GM23338 (cell line): ENCODE measurements at regions not wholly inside any gene's neighbourhood (a gene's known extent, or its start where the extent isn't known, plus 50 kb on each side); places are given as distances from the start of the nearest gene placed in this dataset.

Source experiments
- ATAC-seq: fragments of 200-7000 bp; cut with Tn5 transposase; 3 replicates; pipeline ENCODE4 v1.9.1; 2020
- DNase-seq: peaks from one replicate; pipeline ENCODE4 v3.0.0-alpha.2; 2015; ENCODE audit warnings: low spot score
- H2AFZ ChIP-seq: fragments of 200-600 bp; sonication (generic); 2 replicates; pipeline ENCODE4 v1.8.0; 2016; ENCODE audit warnings: antibody characterized with exemption, mild to moderate bottlenecking, moderate library complexity
- H3F3A ChIP-seq: fragments of 200-600 bp; sonication (generic); replicated peaks from 2 replicates; pipeline ENCODE4 v1.8.0; 2017; ENCODE audit warnings: antibody characterized with exemption, mixed run types, low read depth
- H3K27ac ChIP-seq: fragments of 200-600 bp; sonication (generic); 2 replicates; pipeline ENCODE4 v1.6.1; 2016; ENCODE audit warnings: low read depth
- H3K27me3 ChIP-seq: fragments of 200-600 bp; sonication (generic); 2 replicates; pipeline ENCODE4 v1.8.0; 2016; ENCODE audit warnings: mild to moderate bottlenecking, mixed run types, moderate library complexity; ENCODE audit not compliant: insufficient read depth
- H3K36me3 ChIP-seq: fragments of 200-600 bp; sonication (generic); 2 replicates; pipeline ENCODE4 v1.8.0; 2016; ENCODE audit warnings: mild to moderate bottlenecking; ENCODE audit not compliant: insufficient read depth
- H3K4me1 ChIP-seq: fragments of 200-600 bp; sonication (generic); 2 replicates; pipeline ENCODE4 v1.8.0; 2016; ENCODE audit warnings: mild to moderate bottlenecking, moderate library complexity; ENCODE audit not compliant: insufficient read depth
- H3K4me2 ChIP-seq: fragments of 200-600 bp; sonication (generic); 2 replicates; pipeline ENCODE4 v1.7.1; 2017; ENCODE audit warnings: mixed run types
- H3K4me3 ChIP-seq: fragments of 200-600 bp; sonication (generic); 2 replicates; pipeline ENCODE4 v1.6.1; 2016; ENCODE audit warnings: mixed run types
- H3K79me2 ChIP-seq: fragments of 200-600 bp; sonication (generic); replicated peaks from 2 replicates; pipeline ENCODE4 v1.8.0; 2017; ENCODE audit warnings: mild to moderate bottlenecking; ENCODE audit not compliant: insufficient read depth
- H3K9me2 ChIP-seq: fragments of 200-600 bp; sonication (generic); 2 replicates; pipeline ENCODE4 v1.8.0; 2017; ENCODE audit not compliant: insufficient read depth
- H4K20me1 ChIP-seq: fragments of 200-600 bp; sonication (generic); replicated peaks from 2 replicates; pipeline ENCODE4 v1.8.0; 2017; ENCODE audit warnings: mild to moderate bottlenecking; ENCODE audit not compliant: insufficient read depth
- H3K27ac Mint-ChIP-seq: 2 replicates; pipeline ENCODE4 v1.8.0; 2020; ENCODE audit warnings: inconsistent platforms, mild to moderate bottlenecking, moderate library complexity, mixed read lengths
- H3K27me3 Mint-ChIP-seq: 3 replicates; pipeline ENCODE4 v1.8.0; 2022; ENCODE audit warnings: low read depth, mild to moderate bottlenecking, moderate library complexity, mixed read lengths, inconsistent platforms; ENCODE audit not compliant: insufficient read depth, poor library complexity
- H3K36me3 Mint-ChIP-seq: 3 replicates; pipeline ENCODE4 v1.8.0; 2021; ENCODE audit warnings: low read depth, mild to moderate bottlenecking, inconsistent platforms, moderate library complexity, mixed read lengths
- H3K4me1 Mint-ChIP-seq: 3 replicates; pipeline ENCODE4 v1.8.0; 2020; ENCODE audit warnings: mild to moderate bottlenecking, inconsistent platforms, mixed read lengths
- H3K4me3 Mint-ChIP-seq: 3 replicates; pipeline ENCODE4 v1.8.0; 2021; ENCODE audit warnings: moderate library complexity, mild to moderate bottlenecking, inconsistent platforms, mixed read lengths
- H3K9me3 Mint-ChIP-seq: 3 replicates; pipeline ENCODE4 v1.8.0; 2020; ENCODE audit warnings: moderate library complexity, mild to moderate bottlenecking, inconsistent platforms, mixed read lengths
- CREB1 ChIP-seq: fragments of 250-450 bp; sonication (Bioruptor Pico); IDR thresholded peaks from 2 replicates; pipeline ENCODE4 v1.5.0; 2020; ENCODE audit warnings: low read depth, mild to moderate bottlenecking, moderate library complexity
- EZH2 ChIP-seq: fragments of 200-600 bp; sonication (generic); IDR thresholded peaks from one replicate; pipeline ENCODE4 v1.8.0; 2017; ENCODE audit warnings: antibody characterized with exemption, mild to moderate bottlenecking, low read depth; ENCODE audit not compliant: unreplicated experiment
- EZH2phosphoT487 ChIP-seq: fragments of 200-600 bp; sonication (generic); IDR thresholded peaks from one replicate; pipeline ENCODE4 v1.8.1; 2018; ENCODE audit warnings: antibody characterized with exemption; ENCODE audit not compliant: unreplicated experiment
- JUNB ChIP-seq: IDR thresholded peaks from one replicate; pipeline ENCODE4 v1.6.1; 2016; ENCODE audit warnings: antibody characterized with exemption; ENCODE audit not compliant: unreplicated experiment
- POLR2AphosphoS5 ChIP-seq: IDR thresholded peaks from 2 replicates; pipeline ENCODE4 v1.6.1; 2016; ENCODE audit warnings: antibody characterized with exemption, low read depth
- STAT1 ChIP-seq: IDR thresholded peaks from one replicate; pipeline ENCODE4 v1.6.1; 2016; ENCODE audit warnings: antibody characterized with exemption; ENCODE audit not compliant: unreplicated experiment
- ZNF114 ChIP-seq: fragments of 250-450 bp; sonication (Bioruptor Pico); IDR thresholded peaks from 2 replicates; pipeline ENCODE4 v1.5.0; 2020; ENCODE audit warnings: mild to moderate bottlenecking, moderate library complexity
- ZNF331 ChIP-seq: fragments of 250-450 bp; sonication (Bioruptor Pico); IDR thresholded peaks from 2 replicates; pipeline ENCODE4 v1.5.0; 2020; ENCODE audit warnings: low read depth, mild to moderate bottlenecking, moderate library complexity
- TF ChIP-seq, protein P1 (sequence below), 2 experiments: fragments of 200-600 bp in 1 of 2; sonication (generic) in 1 of 2; conservative IDR thresholded peaks; 2 replicates each; pipeline versions ENCODE4 v1.5.1 to v1.6.1; 2016 to 2017; ENCODE audit warnings: antibody characterized with exemption in 2 of 2, low read depth in 2 of 2, mild to moderate bottlenecking in 2 of 2, moderate library complexity in 1 of 2

DNA sequence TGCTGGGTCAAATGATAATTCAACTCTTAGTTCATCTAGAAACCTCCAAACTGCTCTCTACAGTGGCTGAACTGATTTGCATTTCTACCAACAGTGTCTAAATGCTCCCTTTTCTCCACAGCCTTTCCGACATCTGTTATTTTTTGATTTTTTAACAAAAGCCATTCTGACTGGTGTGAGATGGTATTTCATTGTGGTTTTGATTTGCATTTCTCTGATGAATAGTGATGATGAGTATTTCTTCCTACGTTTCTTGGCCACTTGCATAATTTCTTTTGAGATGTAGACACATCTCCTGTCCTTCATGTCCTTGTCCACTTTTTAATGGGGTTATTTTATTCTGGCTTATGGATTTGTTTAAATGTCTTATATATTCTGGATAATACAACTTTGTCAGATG lies 298.2 kb upstream of the ARSJ start (continued):
- TF ChIP-seq ZNF114 (CRISPR knock-in tag) (no peak), EZH2 (no peak), STAT1 (no peak), JUNB (no peak), ZNF331 (CRISPR knock-in tag) (no peak), EZH2phosphoT487 (no peak), POLR2AphosphoS5 (no peak)
- TF ChIP-seq, protein P1, sequence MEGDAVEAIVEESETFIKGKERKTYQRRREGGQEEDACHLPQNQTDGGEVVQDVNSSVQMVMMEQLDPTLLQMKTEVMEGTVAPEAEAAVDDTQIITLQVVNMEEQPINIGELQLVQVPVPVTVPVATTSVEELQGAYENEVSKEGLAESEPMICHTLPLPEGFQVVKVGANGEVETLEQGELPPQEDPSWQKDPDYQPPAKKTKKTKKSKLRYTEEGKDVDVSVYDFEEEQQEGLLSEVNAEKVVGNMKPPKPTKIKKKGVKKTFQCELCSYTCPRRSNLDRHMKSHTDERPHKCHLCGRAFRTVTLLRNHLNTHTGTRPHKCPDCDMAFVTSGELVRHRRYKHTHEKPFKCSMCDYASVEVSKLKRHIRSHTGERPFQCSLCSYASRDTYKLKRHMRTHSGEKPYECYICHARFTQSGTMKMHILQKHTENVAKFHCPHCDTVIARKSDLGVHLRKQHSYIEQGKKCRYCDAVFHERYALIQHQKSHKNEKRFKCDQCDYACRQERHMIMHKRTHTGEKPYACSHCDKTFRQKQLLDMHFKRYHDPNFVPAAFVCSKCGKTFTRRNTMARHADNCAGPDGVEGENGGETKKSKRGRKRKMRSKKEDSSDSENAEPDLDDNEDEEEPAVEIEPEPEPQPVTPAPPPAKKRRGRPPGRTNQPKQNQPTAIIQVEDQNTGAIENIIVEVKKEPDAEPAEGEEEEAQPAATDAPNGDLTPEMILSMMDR (conservative IDR thresholded peaks at IDR 0.05; ENCODE audit: low read depth in 2 of 2) = no peak

DNA sequence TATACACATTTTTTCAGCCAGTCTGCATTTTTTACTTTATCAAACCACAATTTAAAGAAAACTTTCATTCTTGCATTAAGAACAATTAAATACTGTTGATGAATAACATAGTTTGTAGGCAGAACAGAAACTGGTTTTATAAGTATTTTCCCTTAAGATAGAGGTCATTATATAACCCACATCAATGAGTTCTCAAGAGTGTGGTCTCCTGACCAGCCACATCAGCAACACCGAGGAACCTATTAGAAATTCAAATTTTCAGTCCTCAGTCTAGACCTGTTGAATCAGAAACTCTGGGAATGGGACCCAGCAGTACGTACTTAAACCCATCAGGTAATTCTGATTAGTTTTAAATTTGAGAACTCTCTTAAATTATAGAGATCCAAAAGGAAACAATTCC lies 299.6 kb upstream of the ARSJ start:
- ATAC-seq = no peak
- DNase-seq = no peak

More for the DNA sequence above, 299.6 kb upstream of the ARSJ start:
- H3K4me3 ChIP-seq = no peak overlapping the region
- no peak overlapping the region for H3K4me2 ChIP-seq
- H3K9me2 ChIP-seq = no peaks in the 10 kb centered on the region
- H3K27me3 ChIP-seq = no peaks in the 10 kb centered on the region
- Mint-ChIP-seq H3K36me3 (no peaks in the 10 kb centered on the region), H3K27ac (no peak overlapping the region), H3K4me3 (no peak overlapping the region), H3K27me3 (peaks cover 2% of the 10 kb centered on the region), H3K4me1 (peaks cover 3% of the 10 kb centered on the region; the same call in 1 of the 3 replicates), H3K9me3 (no peaks in the 10 kb centered on the region)
- H3K4me1 ChIP-seq = no peaks in the 10 kb centered on the region
- no peaks in the 10 kb centered on the region for H4K20me1 ChIP-seq
- no peaks in the 10 kb centered on the region for H3K36me3 ChIP-seq
- no peaks in the 10 kb centered on the region for H3F3A ChIP-seq
- no peak overlapping the region for H3K27ac ChIP-seq
- no peaks in the 10 kb centered on the region for H3K79me2 ChIP-seq
- TF ChIP-seq CREB1 (CRISPR knock-in tag) (no peak), EZH2phosphoT487 (no peak), ZNF331 (CRISPR knock-in tag) (no peak), EZH2 (no peak), JUNB (no peak), POLR2AphosphoS5 (no peak)
- TF ChIP-seq, protein P1 (conservative IDR thresholded peaks at IDR 0.05; ENCODE audit: low read depth in 2 of 2) = no peak
- H2AFZ ChIP-seq = no peak overlapping the region
